ENCODE measurements at regions not wholly inside any gene's neighbourhood (a gene's known extent, or its start where the extent isn't known, plus 50 kb on each side); places are given as distances from the start of the nearest gene placed in this dataset.
"Not testable (repeated sequence)": the region's sequence is repeated elsewhere in the genome, so short reads cannot be mapped to it uniquely, and the experiment has no call there.

- TF ChIP-seq TAF1 (IDR thresholded peaks at IDR 0.05; ENCODE audit: control insufficient read depth, extremely low read depth, insufficient read depth, low read length, severe bottlenecking); KDM2B (CRISPR knock-in tag; IDR thresholded peaks at IDR 0.05); NFATC3 (IDR thresholded peaks at IDR 0.05): not testable (repeated sequence)
Observed at GRCh38 chr14:26282011-26282410, 315.8 kb downstream of the NOVA1 start.

Measured in K562 (cell line).